Stimulated activated CD8-positive, alpha-beta memory T cell treated with anti-CD3 and anti-CD28 coated beads, Interleukin-7, amount 100 ng/mL, for 24 hours (primary cell): ENCODE measurements at regions not wholly inside any gene's neighbourhood (a gene's known extent, or its start where the extent isn't known, plus 50 kb on each side); places are given as distances from the start of the nearest gene placed in this dataset.

ENCODE experiments used
- DNase-seq: peaks from one replicate; pipeline ENCODE4 v3.0.0-alpha.2; 2020; ENCODE audit warnings: low read depth

- no peak for DNase-seq
These were observed 180.7 kb upstream of the GGTLC1 start for GRCh38 chr20:24169256-24169655.

- DNase-seq: no peak
These were observed 177.8 kb upstream of the GGTLC1 start for GRCh38 chr20:24166412-24166811.

GRCh38 chr20:24166123-24166381 is 177.5 kb upstream of the GGTLC1 start:
- DNase-seq: no peak

- DNase-seq: no peak
These were observed 176.9 kb upstream of the GGTLC1 start for GRCh38 chr20:24165301-24166122.

- no peak for DNase-seq
These were observed 175.8 kb upstream of the GGTLC1 start for GRCh38 chr20:24164360-24164759.

GRCh38 chr20:24163506-24163905 is 174.9 kb upstream of the GGTLC1 start:
- DNase-seq: no peak

- no peak for DNase-seq
These were observed 172.1 kb upstream of the GGTLC1 start for GRCh38 chr20:24160563-24161281.

- DNase-seq: no peak
These were observed 169.7 kb upstream of the GGTLC1 start for GRCh38 chr20:24158281-24158680.

- DNase-seq: no peak
These were observed 168.6 kb upstream of the GGTLC1 start for GRCh38 chr20:24157213-24157612.

- no peak for DNase-seq
These were observed 164.8 kb upstream of the GGTLC1 start for GRCh38 chr20:24153101-24154040.

GRCh38 chr20:24151621-24152294 is 163.2 kb upstream of the GGTLC1 start:
- no peak for DNase-seq

GRCh38 chr20:24150406-24150805 is 161.8 kb upstream of the GGTLC1 start:
- no peak for DNase-seq

GRCh38 chr20:24149881-24150307 is 161.3 kb upstream of the GGTLC1 start:
- no peak for DNase-seq

- no peak for DNase-seq
These were observed 160.6 kb upstream of the GGTLC1 start for GRCh38 chr20:24149175-24149574.

- DNase-seq: no peak
These were observed 159.8 kb upstream of the GGTLC1 start for GRCh38 chr20:24148372-24148771.

GRCh38 chr20:24147961-24148360 is 159.4 kb upstream of the GGTLC1 start:
- no peak for DNase-seq

GRCh38 chr20:24147479-24147878 is 158.9 kb upstream of the GGTLC1 start:
- DNase-seq: no peak

GRCh38 chr20:24146231-24146634 is 157.7 kb upstream of the GGTLC1 start:
- DNase-seq: no peak

GRCh38 chr20:24144371-24144770 is 155.8 kb upstream of the GGTLC1 start:
- no peak for DNase-seq

- no peak for DNase-seq
These were observed 152.5 kb upstream of the GGTLC1 start for GRCh38 chr20:24141111-24141510.

GRCh38 chr20:24139846-24140245 is 151.3 kb upstream of the GGTLC1 start:
- no peak for DNase-seq

GRCh38 chr20:24138951-24139350 is 150.4 kb upstream of the GGTLC1 start:
- no peak for DNase-seq
